ENCODE measurements at regions not wholly inside any gene's neighbourhood (a gene's known extent, or its start where the extent isn't known, plus 50 kb on each side); places are given as distances from the start of the nearest gene placed in this dataset.

GRCh38 chr4:32962100-32962499 is 2241.9 kb downstream of the PCDH7 start:
- no peak for TF ChIP-seq ATF2 (IDR thresholded peaks at IDR 0.05; ENCODE audit: low read length)
- TF ChIP-seq EZH2 (IDR thresholded peaks at IDR 0.05; ENCODE audit: low read depth, low read length, severe bottlenecking) = no peak
- no peak for TF ChIP-seq TAF1 (IDR thresholded peaks at IDR 0.05; ENCODE audit: low read depth, low read length)
- TF ChIP-seq CREB1 (IDR thresholded peaks at IDR 0.05) = no peak
- TF ChIP-seq POLR2A (IDR thresholded peaks at IDR 0.05; ENCODE audit: control extremely low read depth in 1 of 2, low read depth in 2 of 2, low read length in 2 of 2) = no peak
- TF ChIP-seq POLR2AphosphoS5 (IDR thresholded peaks at IDR 0.05; ENCODE audit: low read depth, low read length) = no peak
- TF ChIP-seq YY1 (IDR thresholded peaks at IDR 0.05; ENCODE audit: low read depth, low read length) = no peak
- TF ChIP-seq CEBPB (IDR thresholded peaks at IDR 0.05; ENCODE audit: low read depth, low read length) = no peak
